Gastrocnemius medialis (tissue), 4 donors: ENCODE measurements at regions not wholly inside any gene's neighbourhood (a gene's known extent, or its start where the extent isn't known, plus 50 kb on each side); places are given as distances from the start of the nearest gene placed in this dataset.

Experiments
- CTCF ChIP-seq, 5 experiments: fragments of 450-650 bp in 3 of 5; fragments of 200-600 bp in 2 of 5; sonication (generic) in 2 of 5; IDR thresholded peaks in 4 of 5; conservative IDR thresholded peaks in 1 of 5; 1 replicate in 4 of 5; 2 replicates in 1 of 5; pipeline ENCODE4 v1.5.1; 2016 to 2019; ENCODE audit warnings: antibody characterized with exemption in 5 of 5, mild to moderate bottlenecking in 3 of 5, moderate library complexity in 3 of 5
- POLR2A ChIP-seq, 2 donors: fragments of 450-650 bp; IDR thresholded peaks; one replicate each; pipeline ENCODE4 v1.6.1; 2017; ENCODE audit warnings: antibody characterized with exemption in 2 of 2, mild to moderate bottlenecking in 2 of 2, moderate library complexity in 2 of 2

GRCh38 chr3:146818866-146819265, 213.7 kb upstream of the PLSCR5 start:
- TF ChIP-seq CTCF (IDR thresholded peaks at IDR 0.05 in 4 of 5, conservative IDR thresholded peaks at IDR 0.05 in 1 of 5) (no peak), POLR2A (IDR thresholded peaks at IDR 0.05) (no peak)
